HG03457 (cell line): ENCODE measurements at regions not wholly inside any gene's neighbourhood (a gene's known extent, or its start where the extent isn't known, plus 50 kb on each side); places are given as distances from the start of the nearest gene placed in this dataset.

Experiments
- ATAC-seq: cut with Tn5 transposase; IDR thresholded peaks from one replicate; pipeline ENCODE4 v1.9.1; 2021; ENCODE audit warnings: moderate number of reproducible peaks; ENCODE audit not compliant: unreplicated experiment

DNA sequence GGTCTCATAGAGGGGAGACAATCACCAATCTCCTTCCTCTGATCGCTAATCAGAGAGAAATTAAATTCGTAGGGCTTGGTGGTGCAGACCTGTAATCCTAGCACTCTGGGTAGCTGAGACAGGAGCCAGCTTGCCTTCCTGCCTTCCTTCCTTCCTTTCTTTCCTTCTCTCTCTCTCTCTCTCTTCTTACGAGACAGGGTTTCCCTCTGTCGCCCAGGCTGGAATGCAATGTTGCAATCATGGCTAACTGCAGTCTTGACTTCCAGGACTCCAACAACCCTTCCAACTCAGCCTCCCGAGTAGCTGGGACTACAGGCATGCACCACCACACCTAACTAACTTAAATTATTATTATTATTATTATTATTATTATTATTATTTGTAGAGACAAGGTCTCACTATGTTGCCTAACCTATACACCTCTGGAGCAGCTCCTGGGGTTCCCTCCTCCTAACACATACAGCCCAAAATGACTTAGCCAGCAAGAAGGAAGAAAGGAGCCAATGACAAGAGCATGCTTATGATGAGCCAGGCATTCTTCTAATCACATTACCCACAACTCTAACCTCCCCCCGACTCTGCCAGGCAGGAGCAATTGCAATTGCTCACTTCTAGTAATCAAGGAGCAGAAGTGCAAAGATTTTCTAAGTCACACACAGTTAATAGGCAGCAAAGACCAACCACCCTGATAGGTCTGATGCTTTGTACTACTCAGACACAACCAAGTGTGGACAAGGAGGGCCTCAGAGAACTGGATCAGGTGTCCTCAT, 105.4 kb upstream of the F3 start:
- ATAC-seq, result no peak

- no peak for ATAC-seq
Measured at GRCh38 chr1:94646141-94646643, 104.6 kb upstream of the F3 start.

DNA sequence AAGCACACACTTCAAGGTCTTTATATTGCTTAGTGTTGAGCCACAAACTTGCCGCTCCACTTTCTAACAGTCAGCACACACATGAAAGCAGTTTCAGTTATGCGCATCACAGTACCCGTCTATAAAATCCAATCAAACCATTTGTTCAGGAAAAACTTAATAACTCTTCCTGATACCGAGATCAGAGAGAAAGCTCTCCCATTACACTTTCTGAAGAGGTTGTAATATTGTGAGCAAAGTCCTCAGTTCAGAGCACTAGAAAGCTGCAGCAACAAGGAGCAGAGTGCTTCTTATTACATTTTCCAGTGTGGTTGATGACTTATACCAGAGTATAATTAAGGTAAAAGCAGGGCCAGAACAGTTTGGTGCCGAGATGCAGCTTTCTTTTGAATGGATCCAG, 102.8 kb upstream of the F3 start:
- ATAC-seq, result no peak

DNA sequence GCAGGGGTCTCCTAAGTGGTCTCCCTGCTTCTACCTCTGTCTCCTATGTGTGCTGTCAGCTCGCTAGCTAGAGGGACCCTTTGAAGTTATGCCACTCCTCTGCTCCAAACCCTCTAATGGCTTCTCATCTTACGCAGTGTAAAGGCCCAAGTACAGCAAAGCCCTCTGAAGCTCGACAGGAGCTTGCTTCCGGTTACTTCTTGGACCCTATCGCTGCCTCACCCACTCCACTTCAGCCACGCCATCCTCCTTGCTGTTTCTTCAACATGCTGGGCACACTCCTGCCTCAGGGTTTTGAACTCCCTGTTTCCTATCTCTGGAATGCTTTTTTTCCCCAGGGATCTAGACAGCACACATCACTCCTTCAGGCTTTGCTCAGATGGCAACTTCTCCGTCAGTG, 102.3 kb upstream of the F3 start:
- ATAC-seq, result no peak

GRCh38 chr1:94642617-94643321, 101.2 kb upstream of the F3 start:
- no peak for ATAC-seq

- no peak for ATAC-seq
Measured at GRCh38 chr1:94641990-94642389, 100.4 kb upstream of the F3 start.

- ATAC-seq, result no peak
Measured at GRCh38 chr1:94640125-94640524, 98.6 kb upstream of the F3 start.

DNA sequence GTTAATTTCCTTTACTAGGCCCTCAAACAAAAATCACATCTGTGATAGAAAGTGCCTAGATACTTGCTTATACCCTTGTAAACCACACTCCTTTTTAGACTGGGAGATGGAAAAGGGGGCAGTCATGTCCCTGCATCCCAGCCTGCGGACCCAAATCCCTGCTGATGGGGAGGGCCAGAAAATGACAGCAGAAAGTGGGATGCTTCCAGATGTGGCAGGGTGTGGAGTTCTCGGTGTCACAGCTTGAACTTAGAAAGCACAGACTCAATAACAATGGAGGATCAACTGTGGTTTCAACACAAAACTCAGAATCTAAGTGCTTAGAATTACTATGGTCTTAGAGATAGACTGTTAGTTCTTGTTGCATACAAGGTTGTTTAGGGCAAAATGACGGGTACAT, 95.6 kb upstream of the F3 start:
- ATAC-seq, result no peak

DNA sequence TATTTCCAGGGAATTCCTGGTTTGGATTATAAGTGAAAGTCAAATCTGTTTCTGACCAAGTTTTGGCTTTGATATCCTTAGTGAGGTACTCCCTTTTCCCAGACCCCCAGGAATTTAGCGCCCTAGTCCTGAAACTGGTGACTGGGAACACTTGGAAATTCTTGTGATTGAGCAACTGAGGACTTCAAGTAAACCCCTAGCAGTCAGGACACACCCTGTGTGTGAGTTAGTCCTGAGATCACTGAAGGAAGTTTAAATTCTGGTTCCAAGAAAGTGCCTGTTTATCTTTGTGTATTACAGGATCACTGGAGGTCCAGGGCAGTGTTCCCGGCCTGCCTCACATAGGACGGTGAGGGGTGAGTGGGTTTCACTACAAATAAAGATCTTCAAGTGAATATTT, 95.1 kb upstream of the F3 start:
- no peak for ATAC-seq

GRCh38 chr1:94636100-94636499, 94.5 kb upstream of the F3 start:
- ATAC-seq, result no peak

GRCh38 chr1:94634977-94635416, 93.4 kb upstream of the F3 start:
- no peak for ATAC-seq

DNA sequence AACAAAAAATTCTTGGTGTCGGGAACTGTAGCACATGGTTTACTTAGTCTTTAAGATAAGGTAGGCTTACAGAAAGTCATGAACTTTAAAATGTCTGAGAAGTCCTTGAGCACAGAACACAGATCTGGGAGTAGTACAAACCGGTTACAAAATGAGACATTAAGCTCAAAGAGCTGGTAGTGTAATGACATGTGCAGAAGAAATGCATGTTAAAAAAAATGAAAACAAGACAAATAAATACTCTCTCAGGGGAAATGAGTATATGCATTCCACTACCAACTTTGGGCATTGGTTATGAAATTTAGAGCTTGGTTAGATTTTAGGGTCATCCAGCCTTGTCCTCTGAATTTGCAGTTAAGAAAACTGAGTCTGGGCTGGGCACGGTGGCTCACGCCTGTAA, 91.5 kb upstream of the F3 start:
- ATAC-seq, result no peak

- ATAC-seq, result no peak
Measured at GRCh38 chr1:94629259-94630181, 88.0 kb upstream of the F3 start.

GRCh38 chr1:94628499-94628843, 86.9 kb upstream of the F3 start:
- no peak for ATAC-seq

GRCh38 chr1:94627771-94628498, 86.4 kb upstream of the F3 start:
- no peak for ATAC-seq

DNA sequence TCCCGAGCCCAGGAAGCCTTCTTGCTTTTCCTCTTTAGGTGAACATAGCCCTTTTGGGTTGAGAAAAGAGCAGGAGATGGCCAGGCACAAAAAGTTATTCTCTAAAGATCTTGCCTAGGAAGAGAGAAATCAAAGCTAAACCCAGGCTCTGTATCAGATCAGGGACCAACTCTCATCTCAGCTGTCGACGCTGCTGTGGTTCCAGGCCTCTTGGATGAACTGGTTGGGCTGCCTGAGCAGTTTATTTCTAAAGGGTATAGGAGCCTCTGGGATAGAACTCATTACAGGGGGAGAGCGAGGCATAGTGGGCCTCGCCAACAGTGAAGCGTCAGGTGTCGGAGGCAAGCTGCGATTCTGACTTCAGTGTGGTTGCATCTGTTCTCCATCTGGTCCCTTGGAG, 82.6 kb upstream of the F3 start:
- no peak for ATAC-seq

- no peak for ATAC-seq
Measured at GRCh38 chr1:94623560-94624148, 82.1 kb upstream of the F3 start.

DNA sequence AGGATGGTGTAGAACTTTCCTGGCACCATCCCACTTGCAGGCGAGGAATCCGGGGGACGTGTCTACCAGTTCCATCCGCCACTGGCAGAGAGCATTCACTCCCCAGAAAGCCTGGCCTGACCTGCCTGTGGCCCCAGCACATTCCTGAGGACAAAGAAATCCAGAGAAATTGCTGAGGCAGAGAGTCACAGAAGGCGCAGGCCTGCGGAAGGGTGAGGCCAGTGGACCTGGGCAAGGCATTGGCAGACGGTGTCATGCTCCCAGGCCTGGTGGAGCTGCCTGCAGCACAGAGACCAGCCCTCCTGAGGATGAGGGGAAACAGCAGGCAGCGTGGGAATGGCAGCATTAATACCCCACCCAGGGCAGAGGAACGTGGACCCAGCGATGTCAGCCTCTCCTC, 81.2 kb upstream of the F3 start:
- ATAC-seq, result no peak

- no peak for ATAC-seq
Measured at GRCh38 chr1:94621802-94622201, 80.2 kb upstream of the F3 start.

GRCh38 chr1:94621395-94621794, 79.8 kb upstream of the F3 start:
- no peak for ATAC-seq
